Eye (tissue), 1 donor: ENCODE measurements at regions not wholly inside any gene's neighbourhood (a gene's known extent, or its start where the extent isn't known, plus 50 kb on each side); places are given as distances from the start of the nearest gene placed in this dataset.
"Not testable (repeated sequence)": the region's sequence is repeated elsewhere in the genome, so short reads cannot be mapped to it uniquely, and the experiment has no call there.

Experiments
- DNase-seq: peaks from one replicate; pipeline ENCODE4 v3.0.0-alpha.2; 2015

GRCh38 chr1:85520826-85521820, 56.2 kb upstream of the DDAH1 start:
- DNase-seq, result not testable (repeated sequence)

DNA sequence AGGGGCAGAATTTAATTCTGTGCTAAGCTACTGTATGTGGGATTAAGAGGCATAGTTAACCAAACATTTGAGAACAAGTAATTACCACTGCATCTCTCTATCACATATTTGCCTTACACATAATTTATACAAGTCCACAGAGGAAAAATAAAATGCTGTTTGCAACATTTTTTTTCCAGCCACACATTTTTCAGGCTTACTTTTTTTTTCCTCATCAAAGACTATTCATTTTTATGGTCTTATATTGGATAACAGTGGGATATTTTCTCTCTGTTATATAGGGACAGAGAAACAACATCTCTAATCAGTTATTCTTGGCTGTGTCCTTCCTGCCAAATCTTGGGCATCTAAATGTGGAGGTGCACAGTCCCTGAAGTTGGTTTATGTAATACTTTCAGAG, 57.5 kb upstream of the DDAH1 start:
- not testable (repeated sequence) for DNase-seq

DNA sequence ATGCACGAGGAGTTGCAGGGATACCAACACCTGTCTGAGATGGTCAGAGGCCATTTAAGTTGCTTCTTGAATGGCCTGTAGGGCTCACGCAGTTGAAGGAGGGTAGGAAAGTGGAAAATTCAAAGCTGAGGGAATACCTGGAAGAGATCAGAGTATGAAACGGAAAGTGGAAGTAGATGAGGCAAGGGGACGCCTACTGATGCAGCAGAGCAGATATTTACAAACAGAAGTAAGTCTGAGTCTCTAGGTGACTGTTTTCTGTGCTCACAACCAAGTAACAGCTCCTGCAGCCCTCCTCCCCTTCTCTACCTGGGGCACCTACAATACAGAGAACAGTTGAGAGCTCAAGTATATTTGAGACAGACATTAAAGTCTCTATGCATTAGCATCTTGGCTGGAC, 57.5 kb upstream of the CCN1 start:
- not testable (repeated sequence) for DNase-seq

DNA sequence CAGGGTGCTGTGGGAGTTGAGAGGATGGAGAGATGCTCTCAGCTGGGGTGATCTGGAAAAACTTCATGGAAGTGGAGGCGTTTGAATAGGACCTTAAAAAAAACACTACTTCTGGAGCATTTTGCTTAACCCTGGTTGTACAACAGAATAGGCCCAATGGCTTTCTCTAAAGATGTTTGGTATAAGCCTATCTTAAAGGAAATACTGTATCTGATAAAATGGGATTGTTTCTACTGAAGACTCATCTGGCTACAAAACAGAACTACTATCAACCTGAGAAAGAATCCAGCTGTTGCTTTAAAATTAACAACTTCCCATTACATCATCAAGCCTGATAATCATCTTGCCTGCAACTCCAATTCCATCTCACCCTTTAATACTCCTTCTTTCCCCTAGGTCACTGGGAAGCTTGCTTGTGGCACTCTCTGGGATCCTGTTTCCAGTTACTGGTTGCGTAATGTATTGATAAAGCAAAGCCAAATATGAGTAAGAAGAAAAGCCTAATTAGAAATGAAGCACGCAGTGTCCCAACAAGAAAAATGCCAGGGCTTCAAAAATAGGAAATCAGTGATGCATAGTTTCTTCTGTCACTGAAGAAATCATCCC, 56.2 kb upstream of the CCN1 start:
- not testable (repeated sequence) for DNase-seq

- DNase-seq, result not testable (repeated sequence)
Observed at GRCh38 chr1:85525591-85525991, 55.0 kb upstream of the CCN1 start.

DNA sequence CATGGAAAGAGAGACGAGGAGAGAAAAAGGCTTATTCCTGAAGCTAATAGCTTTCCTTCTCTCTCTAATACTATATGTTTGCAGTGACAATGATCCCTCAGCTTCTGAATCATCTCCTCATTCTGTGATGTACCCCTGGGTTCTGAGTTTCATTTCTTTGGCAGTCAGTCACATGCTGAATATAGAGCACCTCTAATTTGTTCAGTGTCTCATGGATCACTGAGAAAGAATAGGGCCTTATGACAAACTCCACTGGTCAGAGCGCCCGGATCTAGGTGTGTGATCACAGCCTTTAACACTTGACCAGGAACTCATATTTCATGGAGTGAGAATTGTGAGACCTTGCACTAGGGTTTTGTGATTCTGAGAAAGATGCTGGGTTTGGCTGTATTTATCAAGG, 54.3 kb upstream of the CCN1 start:
- DNase-seq, result not testable (repeated sequence)

GRCh38 chr1:85527145-85527544, 53.4 kb upstream of the CCN1 start:
- DNase-seq, result peak; percentile 80
